ENCODE measurements at regions not wholly inside any gene's neighbourhood (a gene's known extent, or its start where the extent isn't known, plus 50 kb on each side); places are given as distances from the start of the nearest gene placed in this dataset.

DNA sequence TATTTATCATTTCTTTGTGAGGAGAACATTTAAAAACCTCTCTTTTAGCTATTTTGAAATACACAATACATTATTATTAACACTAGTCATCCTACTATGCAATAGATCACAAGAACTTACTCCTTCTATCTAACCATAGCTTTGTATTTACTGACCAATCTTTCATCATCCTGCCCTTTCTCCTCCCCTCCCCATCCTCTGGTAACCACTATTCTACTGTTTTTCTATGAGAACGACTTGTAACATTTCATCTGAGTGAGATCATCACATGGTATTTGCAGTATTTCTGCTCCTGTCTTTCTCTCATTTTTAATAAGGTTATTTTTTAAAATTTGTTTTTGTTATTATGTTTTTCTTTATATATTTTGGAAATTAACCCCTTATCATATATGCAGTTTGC, 331.8 kb downstream of the TEX13C start:
- no peak for TF ChIP-seq FOXK2 (IDR thresholded peaks at IDR 0.05)
- no peak for TF ChIP-seq HDGF (IDR thresholded peaks at IDR 0.05; ENCODE audit: borderline replicate concordance)
- no peak for TF ChIP-seq L3MBTL2 (conservative IDR thresholded peaks at IDR 0.05)
- no peak for TF ChIP-seq NFRKB (IDR thresholded peaks at IDR 0.05)
- no peak for TF ChIP-seq ELF4 (IDR thresholded peaks at IDR 0.05)
- no peak for TF ChIP-seq ARNT (IDR thresholded peaks at IDR 0.05)
- TF ChIP-seq SP1 (IDR thresholded peaks at IDR 0.05): no peak
- TF ChIP-seq BHLHE40 (IDR thresholded peaks at IDR 0.05; ENCODE audit: borderline replicate concordance): no peak
- TF ChIP-seq CTBP1 (IDR thresholded peaks at IDR 0.05; ENCODE audit: borderline replicate concordance): no peak
- no peak for TF ChIP-seq FOXA1 (IDR thresholded peaks at IDR 0.05)
